Colonic mucosa (tissue), 4 donors: ENCODE measurements at regions not wholly inside any gene's neighbourhood (a gene's known extent, or its start where the extent isn't known, plus 50 kb on each side); places are given as distances from the start of the nearest gene placed in this dataset.

Experiments used
- DNase-seq: peaks from one replicate; pipeline ENCODE4 v3.0.0-alpha.2; 2020
- H3K27ac ChIP-seq: fragments of 200-600 bp; one replicate; pipeline ENCODE4 v1.8.0; 2021
- H3K27me3 ChIP-seq: fragments of 200-600 bp; one replicate; pipeline ENCODE4 v1.8.0; 2021
- H3K36me3 ChIP-seq: fragments of 200-600 bp; one replicate; pipeline ENCODE4 v1.8.0; 2021
- H3K4me1 ChIP-seq: fragments of 200-600 bp; one replicate; pipeline ENCODE4 v1.8.0; 2021; ENCODE audit warnings: mild to moderate bottlenecking
- H3K4me3 ChIP-seq: fragments of 200-600 bp; one replicate; pipeline ENCODE4 v1.8.0; 2021
- H3K9ac ChIP-seq, 2 donors: one replicate each; pipeline ENCODE4 v1.7.0; 2013; ENCODE audit warnings: control low read depth in 2 of 2, low read depth in 2 of 2, low read length in 2 of 2
- H3K9me3 ChIP-seq: fragments of 200-600 bp; one replicate; pipeline ENCODE4 v1.8.0; 2021
- CTCF ChIP-seq: fragments of 200-600 bp; IDR thresholded peaks from one replicate; pipeline ENCODE4 v1.8.0; 2022; ENCODE audit warnings: antibody characterized with exemption, mild to moderate bottlenecking
- intact Hi-C: fragments of 100-400 bp; cut with DNase I; formaldehyde crosslinking; loops from one replicate; pipeline ENCODE4 v1.14.1; 2022
- donor health status: healthy.
- donor health status: DM: no; HTN: no; CAD: no.
- donor health status: DM: no; HTN: no; CAD: no.

- intact Hi-C loops, result loop anchor here (10.0 kb wide), 1 partner anchor 464 kb away; no protein-coding TSS in a partner anchor
- H3K4me1 ChIP-seq, result no peaks in the 10 kb centered on the region
- no peak for DNase-seq
- H3K27me3 ChIP-seq, result no peaks in the 10 kb centered on the region
- H3K9ac ChIP-seq, result no peak overlapping the region
- no peak overlapping the region for H3K4me3 ChIP-seq
- no peaks in the 10 kb centered on the region for H3K36me3 ChIP-seq
- no peaks in the 10 kb centered on the region for H3K9me3 ChIP-seq
- no peak overlapping the region for H3K27ac ChIP-seq
- TF ChIP-seq CTCF, result no peak
Observed at GRCh38 chr10:111208951-111209350, 132.1 kb downstream of the ADRA2A start.

GRCh38 chr10:111209692-111210091, 132.9 kb downstream of the ADRA2A start:
- no peak overlapping the region for H3K27ac ChIP-seq
- no peak for TF ChIP-seq CTCF
- H3K4me3 ChIP-seq, result no peak overlapping the region
- no peaks in the 10 kb centered on the region for H3K9me3 ChIP-seq
- DNase-seq, result no peak
- intact Hi-C loops, result loop anchor here (10.0 kb wide), 1 partner anchor 465 kb away; no protein-coding TSS in a partner anchor
- H3K27me3 ChIP-seq, result no peaks in the 10 kb centered on the region
- H3K4me1 ChIP-seq, result no peaks in the 10 kb centered on the region
- no peak overlapping the region for H3K9ac ChIP-seq
- no peaks in the 10 kb centered on the region for H3K36me3 ChIP-seq

GRCh38 chr10:111211241-111211640, 134.4 kb downstream of the ADRA2A start:
- Histone ChIP-seq H3K27me3 (no peaks in the 10 kb centered on the region), H3K4me1 (no peaks in the 10 kb centered on the region), H3K9ac (no peak overlapping the region), H3K27ac (no peak overlapping the region), H3K36me3 (no peaks in the 10 kb centered on the region), H3K9me3 (no peaks in the 10 kb centered on the region), H3K4me3 (no peak overlapping the region)
- TF ChIP-seq CTCF, result no peak
- intact Hi-C loops, result no loop called here
- DNase-seq, result no peak

DNA sequence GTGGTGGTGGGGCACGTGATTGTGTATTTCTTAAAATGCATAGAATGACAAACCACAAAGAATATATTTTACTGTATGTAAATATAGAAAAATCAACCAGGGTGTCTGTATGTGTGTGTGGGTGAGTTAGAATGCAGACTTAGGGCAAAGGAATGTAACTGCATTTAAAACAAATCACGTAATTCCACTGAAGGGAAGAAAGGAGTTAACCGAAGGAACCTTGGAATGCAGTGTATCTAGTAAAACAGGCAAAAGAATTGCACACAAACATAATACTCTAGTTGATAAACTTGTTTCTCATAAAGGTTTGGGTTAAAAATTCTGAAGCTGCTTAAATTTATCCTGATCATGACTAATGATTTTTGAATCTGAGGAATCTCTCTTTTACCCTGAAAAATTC, 134.9 kb downstream of the ADRA2A start:
- DNase-seq, result no peak
- H3K9me3 ChIP-seq, result no peaks in the 10 kb centered on the region
- no peaks in the 10 kb centered on the region for H3K36me3 ChIP-seq
- H3K27me3 ChIP-seq, result no peaks in the 10 kb centered on the region
- no peak overlapping the region for H3K9ac ChIP-seq
- H3K4me1 ChIP-seq, result no peaks in the 10 kb centered on the region
- no peak overlapping the region for H3K4me3 ChIP-seq
- TF ChIP-seq CTCF, result no peak
- intact Hi-C loops, result no loop called here
- H3K27ac ChIP-seq, result no peak overlapping the region

DNA sequence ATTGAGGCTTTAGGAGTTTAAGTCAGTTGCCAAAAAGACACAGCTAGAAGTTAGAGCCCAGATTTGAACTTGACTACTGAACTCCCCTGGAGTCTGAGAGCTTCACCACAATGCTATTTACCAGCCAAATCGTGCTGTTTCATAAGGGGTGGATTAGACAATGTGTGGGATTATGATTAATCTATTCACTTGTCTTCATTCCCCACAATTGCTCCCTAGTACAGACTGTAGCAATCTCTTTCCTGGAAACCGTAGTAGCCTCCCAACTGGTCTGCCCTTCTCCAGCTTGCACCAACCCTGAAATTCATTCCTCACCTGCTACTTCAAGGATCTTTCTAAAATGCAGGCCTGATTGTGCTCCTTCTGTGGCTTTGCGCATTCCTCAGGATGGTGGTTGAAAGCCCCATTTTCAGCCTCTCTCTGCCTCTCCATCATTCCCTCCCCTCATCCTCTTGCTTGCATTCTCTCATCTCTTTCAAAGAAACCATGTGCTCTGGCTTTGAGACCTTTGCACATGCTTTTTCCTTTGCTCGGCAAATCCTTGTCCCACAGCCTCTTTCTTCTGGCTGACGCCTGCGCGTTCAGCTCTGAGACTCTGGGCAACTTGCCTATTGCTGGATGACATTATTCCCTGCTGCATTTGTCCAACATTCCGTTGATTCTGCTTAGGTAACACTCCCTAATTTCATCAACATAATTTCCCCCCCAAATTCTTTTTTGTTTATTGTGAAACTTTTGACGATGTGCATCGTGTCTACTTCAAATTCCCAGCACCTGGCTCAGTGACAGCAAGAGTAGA, 145.1 kb downstream of the ADRA2A start:
- no peak for TF ChIP-seq CTCF
- no peaks in the 10 kb centered on the region for H3K27me3 ChIP-seq
- H3K9me3 ChIP-seq, result no peaks in the 10 kb centered on the region
- intact Hi-C loops, result no loop called here
- no peak overlapping the region for H3K27ac ChIP-seq
- no peaks in the 10 kb centered on the region for H3K36me3 ChIP-seq
- DNase-seq, result no peak
- H3K9ac ChIP-seq, result no peak overlapping the region
- H3K4me3 ChIP-seq, result no peak overlapping the region
- H3K4me1 ChIP-seq, result no peaks in the 10 kb centered on the region
